ENCODE measurements at regions not wholly inside any gene's neighbourhood (a gene's known extent, or its start where the extent isn't known, plus 50 kb on each side); places are given as distances from the start of the nearest gene placed in this dataset.

DNA sequence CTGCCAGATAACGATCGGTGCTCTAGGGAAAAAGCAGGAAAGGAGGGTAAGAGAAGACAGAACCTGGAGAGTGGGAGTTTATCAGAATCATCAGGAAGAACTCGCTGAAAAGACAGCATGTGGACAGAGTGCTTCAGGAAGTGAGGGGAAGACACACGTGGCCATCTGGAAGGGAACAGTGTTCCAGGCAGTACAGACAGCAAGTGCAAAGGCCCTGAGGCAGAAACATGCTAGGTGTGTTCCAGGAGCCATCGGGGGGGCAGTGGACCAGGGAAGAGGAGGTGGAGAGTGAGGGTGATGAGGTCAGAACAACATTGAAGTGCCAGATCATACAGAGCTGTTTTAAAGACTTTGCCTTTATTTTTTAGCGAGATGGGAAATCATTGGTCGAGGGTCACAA is 354.3 kb upstream of the CNR1 start:
- no peak for TF ChIP-seq POLR2A (IDR thresholded peaks at IDR 0.05)
- TF ChIP-seq, protein P1, sequence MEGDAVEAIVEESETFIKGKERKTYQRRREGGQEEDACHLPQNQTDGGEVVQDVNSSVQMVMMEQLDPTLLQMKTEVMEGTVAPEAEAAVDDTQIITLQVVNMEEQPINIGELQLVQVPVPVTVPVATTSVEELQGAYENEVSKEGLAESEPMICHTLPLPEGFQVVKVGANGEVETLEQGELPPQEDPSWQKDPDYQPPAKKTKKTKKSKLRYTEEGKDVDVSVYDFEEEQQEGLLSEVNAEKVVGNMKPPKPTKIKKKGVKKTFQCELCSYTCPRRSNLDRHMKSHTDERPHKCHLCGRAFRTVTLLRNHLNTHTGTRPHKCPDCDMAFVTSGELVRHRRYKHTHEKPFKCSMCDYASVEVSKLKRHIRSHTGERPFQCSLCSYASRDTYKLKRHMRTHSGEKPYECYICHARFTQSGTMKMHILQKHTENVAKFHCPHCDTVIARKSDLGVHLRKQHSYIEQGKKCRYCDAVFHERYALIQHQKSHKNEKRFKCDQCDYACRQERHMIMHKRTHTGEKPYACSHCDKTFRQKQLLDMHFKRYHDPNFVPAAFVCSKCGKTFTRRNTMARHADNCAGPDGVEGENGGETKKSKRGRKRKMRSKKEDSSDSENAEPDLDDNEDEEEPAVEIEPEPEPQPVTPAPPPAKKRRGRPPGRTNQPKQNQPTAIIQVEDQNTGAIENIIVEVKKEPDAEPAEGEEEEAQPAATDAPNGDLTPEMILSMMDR (IDR thresholded peaks at IDR 0.05): no peak
- TF ChIP-seq EP300 (IDR thresholded peaks at IDR 0.05): no peak

All from ovary (tissue), 3 donors.